GM19240 (cell line): ENCODE measurements at regions not wholly inside any gene's neighbourhood (a gene's known extent, or its start where the extent isn't known, plus 50 kb on each side); places are given as distances from the start of the nearest gene placed in this dataset.

ENCODE experiments used
- DNase-seq: peaks from one replicate; pipeline ENCODE4 v3.0.0; 2011; ENCODE audit warnings: low spot score; ENCODE audit not compliant: insufficient read length

- no peak for DNase-seq
Observed at GRCh38 chr14:22478670-22479069, 110.4 kb downstream of the DAD1 start.

- DNase-seq, result no peak
Observed at GRCh38 chr14:22478247-22478646, 110.8 kb downstream of the DAD1 start.

DNA sequence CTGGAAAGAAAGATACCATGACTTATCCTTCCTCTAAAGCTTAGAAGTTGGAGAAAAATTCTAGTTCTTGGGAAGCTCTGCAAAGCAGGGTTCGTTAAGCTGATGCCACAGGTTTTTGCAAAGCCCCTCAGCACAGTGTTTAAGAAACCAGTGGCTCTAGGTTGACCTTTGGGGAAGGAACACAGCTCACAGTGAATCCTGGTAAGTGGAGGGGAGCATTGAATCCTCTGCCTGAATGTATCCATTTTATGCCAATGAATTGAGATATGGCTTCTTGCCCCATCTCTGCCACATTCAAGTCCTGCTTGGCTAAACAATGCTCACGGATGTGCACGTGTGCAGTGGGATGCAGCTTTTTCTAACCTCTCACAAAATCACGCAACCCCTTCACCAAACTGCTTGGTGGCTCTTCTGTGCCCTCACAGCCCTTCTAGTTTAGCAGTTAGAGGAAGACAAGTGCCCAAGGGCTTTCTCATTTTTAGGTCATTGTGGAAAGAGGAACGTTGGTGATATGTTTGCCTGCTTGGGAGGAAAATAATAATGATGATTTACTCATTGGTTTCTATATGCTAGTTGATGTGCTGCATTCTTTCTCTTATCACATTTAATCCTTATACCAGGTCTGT lies 111.3 kb downstream of the DAD1 start:
- no peak for DNase-seq

DNA sequence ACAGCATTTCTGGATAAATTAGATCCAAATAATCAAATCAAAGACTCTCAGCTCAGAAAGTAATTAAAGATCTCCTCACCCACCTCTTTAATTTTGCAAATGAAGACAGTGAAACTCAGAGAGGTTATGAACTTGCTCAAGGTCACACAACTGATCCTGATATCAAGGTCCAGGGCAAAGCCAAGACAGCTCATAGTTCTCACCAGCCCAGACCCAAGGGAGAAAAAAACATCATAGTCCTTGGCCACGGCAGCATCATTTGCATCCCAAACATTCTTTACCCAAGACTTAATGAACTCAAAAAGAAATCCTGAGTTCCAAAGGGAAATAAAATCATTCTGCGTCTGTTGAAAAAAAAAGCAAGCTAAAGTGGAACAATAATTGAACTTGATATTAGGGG lies 112.1 kb downstream of the DAD1 start:
- no peak for DNase-seq

DNA sequence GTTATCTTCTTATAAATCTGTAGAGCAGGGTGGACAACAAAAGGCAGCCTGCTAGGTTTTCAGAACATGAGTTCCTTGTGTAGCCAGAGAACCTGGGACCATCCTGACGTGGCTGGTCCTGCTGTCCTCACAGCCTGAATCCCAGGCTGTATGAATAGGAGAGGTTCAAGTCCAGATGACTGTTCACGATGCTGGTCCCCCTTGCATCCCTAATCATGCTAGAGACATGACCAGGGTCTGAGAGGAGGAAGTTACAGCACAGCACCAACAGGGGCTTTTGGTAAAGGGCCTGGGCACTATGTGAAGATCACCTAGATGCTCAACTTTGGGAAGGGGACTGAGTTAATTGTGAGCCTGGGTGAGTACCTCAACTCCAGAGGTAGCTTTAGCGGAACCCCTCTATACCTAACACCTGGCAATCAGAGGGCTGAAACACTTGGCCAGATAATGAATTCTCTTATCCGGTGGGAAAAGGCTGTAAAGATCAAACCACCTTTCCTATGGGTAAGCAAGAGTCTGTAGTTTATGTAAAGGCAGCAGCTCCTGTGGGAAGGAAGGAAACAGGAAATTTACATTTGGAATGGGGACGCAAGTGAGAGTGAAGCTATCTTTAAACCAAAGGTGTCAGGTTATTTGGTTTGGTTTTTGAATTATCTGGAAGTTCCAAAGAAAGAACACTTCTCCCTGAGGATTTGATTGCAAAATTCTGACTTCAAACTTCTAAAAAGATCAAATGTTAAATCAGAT lies 112.8 kb downstream of the DAD1 start:
- DNase-seq, result no peak

- no peak for DNase-seq
Observed at GRCh38 chr14:22475381-22475780, 113.6 kb downstream of the DAD1 start.

GRCh38 chr14:22474730-22475351 lies 114.2 kb downstream of the DAD1 start:
- DNase-seq, result no peak

- DNase-seq, result no peak
Observed at GRCh38 chr14:22472935-22473854, 115.8 kb downstream of the DAD1 start.

GRCh38 chr14:22472466-22472865 lies 116.6 kb downstream of the DAD1 start:
- no peak for DNase-seq

DNA sequence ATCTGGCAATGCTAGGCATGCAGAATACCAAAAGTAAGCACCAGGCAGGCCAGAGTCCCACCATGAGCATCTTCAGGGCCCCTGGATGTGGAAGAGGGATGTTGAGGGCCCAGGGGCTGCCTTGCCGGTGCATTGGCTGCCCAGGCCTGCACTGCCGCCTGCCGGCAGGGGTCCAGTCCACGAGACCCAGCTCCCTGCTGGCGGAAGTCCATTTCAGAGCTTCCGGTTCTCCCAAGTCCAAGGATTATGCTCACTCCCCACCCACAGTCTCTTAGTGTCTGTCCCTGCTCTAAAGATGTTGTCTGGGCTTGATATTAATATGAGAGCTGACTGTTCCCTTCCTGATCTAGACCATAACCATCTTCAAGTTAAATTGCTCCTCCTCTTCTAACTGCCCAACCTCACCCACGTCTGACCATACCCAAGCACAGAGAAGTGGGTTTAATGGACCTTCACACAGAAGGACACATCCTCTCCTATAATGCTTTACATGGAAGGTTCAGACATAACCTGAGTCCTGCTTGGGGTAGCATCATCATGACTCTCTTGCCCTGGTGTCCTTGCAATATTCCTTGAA lies 117.4 kb downstream of the DAD1 start:
- no peak for DNase-seq

GRCh38 chr14:22469538-22470303 lies 119.3 kb downstream of the DAD1 start:
- no peak for DNase-seq

DNA sequence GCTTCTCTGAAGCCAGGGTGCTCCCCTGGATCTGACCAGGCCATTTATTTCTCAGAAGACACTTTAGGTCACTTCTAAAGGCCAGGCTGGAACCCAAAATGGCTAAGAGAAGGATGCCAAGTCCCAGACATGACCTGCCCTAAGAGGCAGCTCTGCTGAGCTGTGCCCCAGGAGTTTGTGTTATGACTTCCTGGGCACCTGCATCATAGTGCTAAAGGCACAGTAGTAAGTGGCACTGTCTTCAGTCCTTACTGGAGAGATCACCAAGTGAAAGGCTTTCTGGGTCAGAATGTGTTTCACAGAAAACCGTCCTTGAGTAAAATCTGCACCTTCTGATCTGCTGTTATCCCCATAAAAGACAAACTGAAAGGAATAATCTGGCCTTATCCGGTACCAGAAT lies 120.2 kb downstream of the DAD1 start:
- no peak for DNase-seq

- no peak for DNase-seq
Observed at GRCh38 chr14:22466491-22466890, 122.5 kb downstream of the DAD1 start.

DNA sequence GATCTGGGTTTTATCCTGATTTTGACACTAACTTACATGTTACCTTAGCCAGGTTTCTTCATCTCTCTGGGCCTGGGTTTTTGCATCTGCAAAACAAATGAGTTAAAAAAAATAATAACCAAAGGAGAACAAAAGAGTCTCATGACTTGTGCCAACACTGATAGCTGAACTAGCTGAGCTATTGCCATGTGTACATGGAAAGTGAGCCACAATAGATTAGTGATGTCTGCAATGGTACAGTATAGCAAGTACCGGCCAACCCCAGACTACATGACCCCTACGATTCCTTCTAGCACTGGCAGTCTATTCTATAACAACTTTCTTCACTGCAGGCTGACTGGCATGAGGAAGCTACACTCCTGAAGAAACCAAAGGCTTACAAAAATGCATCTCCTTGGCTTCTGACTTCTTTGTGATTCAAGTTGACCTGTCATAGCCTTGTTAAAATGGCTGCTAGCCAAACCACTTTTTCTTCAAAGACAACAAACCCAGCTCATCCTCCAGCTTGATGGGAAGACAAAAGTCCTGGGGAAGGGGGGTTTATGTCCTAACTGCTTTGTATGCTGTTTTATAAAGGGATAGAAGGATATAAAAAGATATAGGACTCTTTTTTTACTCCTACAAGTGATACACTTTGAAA lies 123.7 kb downstream of the DAD1 start:
- DNase-seq, result no peak

- no peak for DNase-seq
Observed at GRCh38 chr14:22464422-22465142, 124.4 kb downstream of the DAD1 start.

DNA sequence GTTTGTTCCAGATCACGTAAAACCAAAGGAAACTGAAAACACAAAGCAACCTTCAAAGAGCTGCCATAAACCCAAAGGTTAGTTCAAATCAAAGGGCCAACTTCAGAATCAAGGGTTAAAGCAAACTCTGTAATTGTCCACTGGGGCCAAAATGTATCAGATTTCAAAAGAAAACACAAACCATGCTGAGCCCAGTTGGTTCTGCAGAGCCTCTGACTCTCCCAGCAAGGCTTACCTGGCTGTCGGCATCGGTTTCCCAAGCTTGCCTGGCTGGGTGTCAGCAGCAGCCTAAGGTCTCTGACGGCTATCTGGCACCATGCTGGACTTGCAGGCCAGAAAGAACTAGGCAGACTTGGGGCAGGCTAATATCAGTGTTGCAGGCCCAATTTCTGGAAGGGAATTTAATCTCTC lies 125.3 kb downstream of the DAD1 start:
- DNase-seq, result no peak

GRCh38 chr14:22462923-22463322 lies 126.1 kb downstream of the DAD1 start:
- DNase-seq, result no peak

GRCh38 chr14:22460461-22461195 lies 128.4 kb downstream of the DAD1 start:
- no peak for DNase-seq

DNA sequence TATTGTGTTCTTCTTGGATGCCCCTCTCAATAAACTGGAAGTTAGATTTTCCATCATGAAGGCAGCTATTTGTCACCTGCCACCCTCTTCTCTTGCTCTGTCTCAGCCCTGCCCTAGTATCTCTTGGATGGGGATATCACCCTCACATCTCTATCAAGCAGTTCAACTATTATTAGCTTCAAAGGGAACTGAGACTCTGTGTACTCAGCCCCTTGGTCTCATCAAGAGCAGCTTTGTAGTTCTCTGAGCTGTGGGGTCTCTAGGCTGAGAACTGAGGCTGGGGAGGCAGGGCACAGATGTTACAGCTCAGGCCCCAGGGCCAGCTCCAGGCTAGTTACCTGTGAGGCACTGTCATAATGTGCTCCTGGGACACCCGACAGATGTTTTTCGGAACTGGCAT lies 130.3 kb downstream of the DAD1 start:
- DNase-seq, result no peak
